Neural cell (in vitro differentiated cells): ENCODE measurements at regions not wholly inside any gene's neighbourhood (a gene's known extent, or its start where the extent isn't known, plus 50 kb on each side); places are given as distances from the start of the nearest gene placed in this dataset.

Experiments used
- H2AFZ ChIP-seq: fragments of 200-600, 300-800 bp; sonication (generic), shearing (Covaris generic); 2 replicates; pipeline ENCODE4 v1.6.0; 2014; ENCODE audit warnings: low read depth, mild to moderate bottlenecking, antibody characterized with exemption, low read length, moderate library complexity
- H3F3A ChIP-seq: fragments of 200-600 bp; shearing (Covaris generic); 2 replicates; pipeline ENCODE4 v1.6.1; 2016; ENCODE audit warnings: mild to moderate bottlenecking, moderate library complexity, mixed read lengths, antibody characterized with exemption, low read length; ENCODE audit not compliant: insufficient read depth, poor library complexity, severe bottlenecking
- H3K27ac ChIP-seq: fragments of 200-600, 300-800 bp; sonication (generic), shearing (Covaris generic); 2 replicates; pipeline ENCODE4 v1.5.1; 2014; ENCODE audit warnings: mild to moderate bottlenecking, low read length, moderate library complexity
- H3K27me3 ChIP-seq: fragments of 300-800, 200-600 bp; sonication (generic), shearing (Covaris generic); 2 replicates; pipeline ENCODE4 v1.6.0; 2014; ENCODE audit warnings: mild to moderate bottlenecking, low read depth, low read length, moderate library complexity; ENCODE audit not compliant: insufficient read depth
- H3K36me3 ChIP-seq: fragments of 300-800, 200-600 bp; sonication (generic), shearing (Covaris generic); 2 replicates; pipeline ENCODE4 v1.5.1; 2014; ENCODE audit warnings: mild to moderate bottlenecking, antibody characterized with exemption, low read length, moderate library complexity; ENCODE audit not compliant: insufficient read depth
- H3K4me2 ChIP-seq: fragments of 300-800, 200-600 bp; sonication (generic), shearing (Covaris generic); 2 replicates; pipeline ENCODE4 v1.6.0; 2014; ENCODE audit warnings: mild to moderate bottlenecking, low read length
- H3K4me3 ChIP-seq: fragments of 300-800, 200-600 bp; sonication (generic), shearing (Covaris generic); 2 replicates; pipeline ENCODE4 v1.5.1; 2014; ENCODE audit warnings: mild to moderate bottlenecking, low read length, moderate library complexity
- H3K79me2 ChIP-seq: fragments of 200-600 bp; shearing (Covaris generic); replicated peaks from 2 replicates; pipeline ENCODE4 v1.6.0; 2014; ENCODE audit warnings: mild to moderate bottlenecking, low read length, moderate library complexity; ENCODE audit not compliant: insufficient read depth
- H3K9ac ChIP-seq: fragments of 300-800, 200-600 bp; sonication (generic), shearing (Covaris generic); 2 replicates; pipeline ENCODE4 v1.6.1; 2016; ENCODE audit warnings: mild to moderate bottlenecking, low read length, mixed read lengths
- H3K9me2 ChIP-seq: fragments of 200-600 bp; shearing (Covaris generic); 2 replicates; pipeline ENCODE4 v1.6.1; 2016; ENCODE audit warnings: mild to moderate bottlenecking, low read length, mixed read lengths; ENCODE audit not compliant: insufficient read depth
- H3K9me3 ChIP-seq: fragments of 200-600, 300-800 bp; sonication (generic), shearing (Covaris generic); 2 replicates; pipeline ENCODE4 v1.6.1; 2016; ENCODE audit warnings: mild to moderate bottlenecking, mixed run types, low read length, moderate library complexity, mixed read lengths
- H4K20me1 ChIP-seq: fragments of 200-600 bp; shearing (Covaris generic); 2 replicates; pipeline ENCODE4 v1.6.1; 2016; ENCODE audit warnings: mild to moderate bottlenecking, mixed run types; ENCODE audit not compliant: insufficient read depth
- CTCF ChIP-seq: fragments of 450-650 bp; IDR thresholded peaks from 2 replicates; pipeline ENCODE4 v1.5.1; 2014; ENCODE audit warnings: antibody characterized with exemption, mild to moderate bottlenecking, moderate library complexity; ENCODE audit not compliant: poor library complexity, severe bottlenecking
- EP300 ChIP-seq: fragments of 450-650 bp; conservative IDR thresholded peaks from 2 replicates; pipeline ENCODE4 v1.6.1; 2014; ENCODE audit warnings: antibody characterized with exemption, mild to moderate bottlenecking, moderate library complexity; ENCODE audit not compliant: poor library complexity, severe bottlenecking
- EZH2 ChIP-seq: fragments of 200-600, 300-800 bp; shearing (Covaris generic), sonication (generic); IDR thresholded peaks from 2 replicates; pipeline ENCODE4 v1.6.1; 2014; ENCODE audit warnings: antibody characterized with exemption, low read length, borderline replicate concordance, mild to moderate bottlenecking; ENCODE audit not compliant: insufficient read depth, poor library complexity, severe bottlenecking
- MXI1 ChIP-seq: fragments of 450-650 bp; conservative IDR thresholded peaks from 2 replicates; pipeline ENCODE4 v1.6.1; 2014; ENCODE audit warnings: antibody characterized with exemption, mild to moderate bottlenecking; ENCODE audit not compliant: poor library complexity, severe bottlenecking
- POLR2AphosphoS5 ChIP-seq: IDR thresholded peaks from 2 replicates; pipeline ENCODE4 v1.6.1; 2012
- RAD21 ChIP-seq: fragments of 450-650 bp; conservative IDR thresholded peaks from 2 replicates; pipeline ENCODE4 v1.6.1; 2014; ENCODE audit warnings: antibody characterized with exemption, mild to moderate bottlenecking, moderate library complexity
- SMC3 ChIP-seq: fragments of 450-650 bp; conservative IDR thresholded peaks from 2 replicates; pipeline ENCODE4 v1.6.1; 2014; ENCODE audit warnings: antibody characterized with exemption, mild to moderate bottlenecking, moderate library complexity; ENCODE audit not compliant: poor library complexity
- TAF1 ChIP-seq: IDR thresholded peaks from 2 replicates; pipeline ENCODE4 v1.6.1; 2012; ENCODE audit warnings: low read depth
- TF ChIP-seq, protein P1 (sequence below): IDR thresholded peaks from 2 replicates; pipeline ENCODE4 v1.6.1; 2012; ENCODE audit warnings: borderline replicate concordance

DNA sequence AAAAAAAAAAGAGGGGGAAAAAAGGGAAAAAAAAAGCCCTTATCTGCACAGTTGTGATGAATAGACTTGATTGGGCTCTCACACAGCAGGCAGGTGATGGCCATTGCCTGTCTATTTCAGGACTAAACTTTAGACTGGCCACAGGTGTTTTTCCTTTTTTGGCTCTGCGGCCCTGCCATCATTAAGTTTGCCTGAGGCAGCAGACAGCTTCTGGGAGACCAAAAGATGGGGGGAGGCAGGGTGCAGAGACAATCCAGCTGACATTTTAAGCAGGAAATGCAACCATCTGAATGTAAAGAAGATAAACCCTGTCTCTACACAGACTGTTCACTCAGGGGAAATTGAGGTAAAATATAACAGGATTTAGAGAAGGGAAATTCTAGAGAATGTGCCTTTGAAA lies 295.0 kb upstream of the KCNH8 start:
- Histone ChIP-seq H3F3A (no peaks in the 10 kb centered on the region), H2AFZ (no peak overlapping the region), H4K20me1 (no peaks in the 10 kb centered on the region), H3K27ac (no peak overlapping the region), H3K4me3 (no peak overlapping the region), H3K9me3 (no peaks in the 10 kb centered on the region), H3K4me2 (no peak overlapping the region), H3K27me3 (no peaks in the 10 kb centered on the region), H3K9ac (no peak overlapping the region), H3K36me3 (no peaks in the 10 kb centered on the region), H3K79me2 (no peaks in the 10 kb centered on the region), H3K9me2 (no peaks in the 10 kb centered on the region)
- TF ChIP-seq EZH2 (no peak), CTCF (no peak), MXI1 (no peak), EP300 (no peak), SMC3 (no peak), TAF1 (no peak), RAD21 (no peak), POLR2AphosphoS5 (no peak)
- TF ChIP-seq, protein P1, sequence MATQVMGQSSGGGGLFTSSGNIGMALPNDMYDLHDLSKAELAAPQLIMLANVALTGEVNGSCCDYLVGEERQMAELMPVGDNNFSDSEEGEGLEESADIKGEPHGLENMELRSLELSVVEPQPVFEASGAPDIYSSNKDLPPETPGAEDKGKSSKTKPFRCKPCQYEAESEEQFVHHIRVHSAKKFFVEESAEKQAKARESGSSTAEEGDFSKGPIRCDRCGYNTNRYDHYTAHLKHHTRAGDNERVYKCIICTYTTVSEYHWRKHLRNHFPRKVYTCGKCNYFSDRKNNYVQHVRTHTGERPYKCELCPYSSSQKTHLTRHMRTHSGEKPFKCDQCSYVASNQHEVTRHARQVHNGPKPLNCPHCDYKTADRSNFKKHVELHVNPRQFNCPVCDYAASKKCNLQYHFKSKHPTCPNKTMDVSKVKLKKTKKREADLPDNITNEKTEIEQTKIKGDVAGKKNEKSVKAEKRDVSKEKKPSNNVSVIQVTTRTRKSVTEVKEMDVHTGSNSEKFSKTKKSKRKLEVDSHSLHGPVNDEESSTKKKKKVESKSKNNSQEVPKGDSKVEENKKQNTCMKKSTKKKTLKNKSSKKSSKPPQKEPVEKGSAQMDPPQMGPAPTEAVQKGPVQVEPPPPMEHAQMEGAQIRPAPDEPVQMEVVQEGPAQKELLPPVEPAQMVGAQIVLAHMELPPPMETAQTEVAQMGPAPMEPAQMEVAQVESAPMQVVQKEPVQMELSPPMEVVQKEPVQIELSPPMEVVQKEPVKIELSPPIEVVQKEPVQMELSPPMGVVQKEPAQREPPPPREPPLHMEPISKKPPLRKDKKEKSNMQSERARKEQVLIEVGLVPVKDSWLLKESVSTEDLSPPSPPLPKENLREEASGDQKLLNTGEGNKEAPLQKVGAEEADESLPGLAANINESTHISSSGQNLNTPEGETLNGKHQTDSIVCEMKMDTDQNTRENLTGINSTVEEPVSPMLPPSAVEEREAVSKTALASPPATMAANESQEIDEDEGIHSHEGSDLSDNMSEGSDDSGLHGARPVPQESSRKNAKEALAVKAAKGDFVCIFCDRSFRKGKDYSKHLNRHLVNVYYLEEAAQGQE = no peak

DNA sequence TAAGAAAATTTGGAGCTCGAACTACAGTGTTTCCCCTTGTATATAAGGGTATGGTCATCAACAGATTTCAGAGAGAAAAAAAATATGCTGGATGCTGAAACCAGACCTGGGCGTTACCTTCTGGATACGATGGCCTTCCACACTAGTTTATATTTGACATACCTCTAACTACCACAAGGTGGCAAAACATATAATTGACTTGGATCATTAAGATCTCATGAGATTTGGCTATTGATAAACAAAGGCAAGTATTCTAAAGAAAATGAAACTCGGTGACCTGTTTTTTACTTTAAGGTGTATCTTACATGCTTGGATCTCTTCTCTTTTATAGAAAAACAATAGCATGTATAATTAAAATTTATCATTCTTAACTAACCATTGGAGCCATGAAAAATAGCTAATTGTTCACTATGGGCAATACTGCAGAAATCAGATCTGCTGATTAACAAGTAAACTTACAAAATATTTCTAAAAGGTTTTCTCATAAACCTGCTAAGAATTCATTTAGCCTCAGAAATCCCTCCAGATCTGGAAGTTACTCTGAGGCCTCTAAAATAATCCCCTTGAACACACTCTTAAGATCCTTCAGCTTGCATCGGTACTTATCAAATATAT lies 300.6 kb upstream of the KCNH8 start:
- Histone ChIP-seq H3K9me2 (no peaks in the 10 kb centered on the region), H3K27ac (no peak overlapping the region), H3K4me3 (no peak overlapping the region), H3K4me2 (no peak overlapping the region), H3K27me3 (no peaks in the 10 kb centered on the region), H3F3A (no peaks in the 10 kb centered on the region), H2AFZ (no peak overlapping the region), H3K9me3 (no peaks in the 10 kb centered on the region), H3K9ac (no peak overlapping the region), H3K79me2 (no peaks in the 10 kb centered on the region), H4K20me1 (no peaks in the 10 kb centered on the region), H3K36me3 (no peaks in the 10 kb centered on the region)
- TF ChIP-seq TAF1 (no peak), CTCF (peak; percentile 23), EZH2 (no peak)
